Posterior vena cava (tissue), 2 donors: ENCODE measurements at regions not wholly inside any gene's neighbourhood (a gene's known extent, or its start where the extent isn't known, plus 50 kb on each side); places are given as distances from the start of the nearest gene placed in this dataset.

Experiments
- DNase-seq: peaks from one replicate; pipeline ENCODE4 v3.0.0-alpha.2; 2020; ENCODE audit warnings: low spot score
- intact Hi-C, 2 donors: fragments of 100-400 bp; cut with DNase I; formaldehyde crosslinking; loops; one replicate each; pipeline versions ENCODE4 v1.14.1 to v1.14.2; 2022 to 2023
- donor health status: DM: yes; HTN: yes; CAD: no.
- donor health status: DM: yes; HTN: yes; CAD: no.

- DNase-seq, result no peak
- intact Hi-C loops, result loop anchor here in 1 of 2 donors (2.0 kb wide), 1 partner anchor 50 kb away; no protein-coding TSS in a partner anchor
Measured at GRCh38 chrX:126886997-126887396, 67.5 kb downstream of the PRR32 start.

- intact Hi-C loops, result no loop called here
- no peak for DNase-seq
Measured at GRCh38 chrX:126900937-126901336, 81.4 kb downstream of the PRR32 start.

GRCh38 chrX:126929071-126929470 lies 109.5 kb downstream of the PRR32 start:
- DNase-seq, result no peak
- intact Hi-C loops, result no loop called here

GRCh38 chrX:126967225-126967624 lies 147.7 kb downstream of the PRR32 start:
- no peak for DNase-seq
- intact Hi-C loops, result no loop called here

- intact Hi-C loops, result no loop called here
- DNase-seq, result no peak
Measured at GRCh38 chrX:126982158-126982557, 162.6 kb downstream of the PRR32 start.

GRCh38 chrX:126985027-126985426 lies 165.5 kb downstream of the PRR32 start:
- no peak for DNase-seq
- intact Hi-C loops, result no loop called here

- intact Hi-C loops, result no loop called here
- no peak for DNase-seq
Measured at GRCh38 chrX:126985981-126986380, 166.5 kb downstream of the PRR32 start.

- no peak for DNase-seq
- intact Hi-C loops, result no loop called here
Measured at GRCh38 chrX:126994032-126994600, 174.6 kb downstream of the PRR32 start.

- DNase-seq, result no peak
- intact Hi-C loops, result no loop called here
Measured at GRCh38 chrX:127011629-127012028, 192.1 kb downstream of the PRR32 start.

- no peak for DNase-seq
- intact Hi-C loops, result no loop called here
Measured at GRCh38 chrX:127025013-127025412, 205.5 kb downstream of the PRR32 start.

- DNase-seq, result no peak
- intact Hi-C loops, result no loop called here
Measured at GRCh38 chrX:127030016-127030748, 210.7 kb downstream of the PRR32 start.

GRCh38 chrX:127037159-127037558 lies 217.6 kb downstream of the PRR32 start:
- intact Hi-C loops, result no loop called here
- no peak for DNase-seq

- intact Hi-C loops, result no loop called here
- DNase-seq, result no peak
Measured at GRCh38 chrX:127038065-127038464, 218.5 kb downstream of the PRR32 start.

GRCh38 chrX:127057891-127058619 lies 238.5 kb downstream of the PRR32 start:
- intact Hi-C loops, result no loop called here
- DNase-seq, result no peak

- DNase-seq, result no peak
- intact Hi-C loops, result no loop called here
Measured at GRCh38 chrX:127085939-127086338, 266.4 kb downstream of the PRR32 start.

GRCh38 chrX:127112726-127113125 lies 293.2 kb downstream of the PRR32 start:
- intact Hi-C loops, result no loop called here
- no peak for DNase-seq

- DNase-seq, result no peak
- intact Hi-C loops, result no loop called here
Measured at GRCh38 chrX:127124871-127125270, 305.3 kb downstream of the PRR32 start.

- intact Hi-C loops, result no loop called here
- peak; percentile 41 for DNase-seq
Measured at GRCh38 chrX:127128282-127128681, 308.8 kb downstream of the PRR32 start.

- no peak for DNase-seq
- intact Hi-C loops, result no loop called here
Measured at GRCh38 chrX:127129510-127129909, 310.0 kb downstream of the PRR32 start.

GRCh38 chrX:127138218-127138617 lies 318.7 kb downstream of the PRR32 start:
- intact Hi-C loops, result no loop called here
- no peak for DNase-seq

GRCh38 chrX:127177966-127178365 lies 358.4 kb downstream of the PRR32 start:
- no peak for DNase-seq
- intact Hi-C loops, result no loop called here
